ENCODE measurements at regions not wholly inside any gene's neighbourhood (a gene's known extent, or its start where the extent isn't known, plus 50 kb on each side); places are given as distances from the start of the nearest gene placed in this dataset.

- H3K27me3 ChIP-seq (ENCODE audit: control insufficient read depth, insufficient read depth, low read length) = no peaks in the 10 kb centered on the region
- no peaks in the 10 kb centered on the region for H3K4me1 ChIP-seq (ENCODE audit: control insufficient read depth, insufficient read depth, low read length)
- in situ Hi-C loops (cut with HindIII; ENCODE audit: low pct_unique_long_range_greater_than_20kb, low sequenced_read_pairs) (no loop called here), intact Hi-C loops (cut with micrococcal nuclease; ENCODE audit: unreplicated experiment) (no loop called here)
- no peaks in the 10 kb centered on the region for H3K36me3 ChIP-seq (ENCODE audit: control insufficient read depth, insufficient read depth, low read length)
- CTCF ChIA-PET = interaction anchor here (0.6 kb wide), 1 partner anchor 301 kb away, joined by 3 read pairs; no protein-coding TSS in a partner anchor
- DNase-seq (ENCODE audit: low read depth, low spot score) = no peak
- ATAC-seq = no peak
- no peaks in the 10 kb centered on the region for H3K9me3 ChIP-seq (ENCODE audit: control insufficient read depth, insufficient read depth, low read depth, low read length)
- no TSS peak for BruUV-seq (replicated peaks)
- TF ChIP-seq REST (IDR thresholded peaks at IDR 0.05; ENCODE audit: insufficient read depth in 1 of 2, low read depth in 2 of 2, low read length in 1 of 2) (no peak), TCF7L2 (IDR thresholded peaks at IDR 0.05; ENCODE audit: low read depth, low read length) (no peak)
- H3K4me3 ChIP-seq (ENCODE audit: low read depth in 2 of 2, low read length in 2 of 2) = no peak overlapping the region
- H3K27ac ChIP-seq (ENCODE audit: low read length) = no peak overlapping the region
- POLR2A ChIA-PET = no interaction called here
Measured at GRCh38 chr16:56068816-56069215, 122.5 kb upstream of the GNAO1 start.

GRCh38 chr16:56068314-56068713, 123.0 kb upstream of the GNAO1 start:
- TF ChIP-seq REST (IDR thresholded peaks at IDR 0.05; ENCODE audit: insufficient read depth in 1 of 2, low read depth in 2 of 2, low read length in 1 of 2) (no peak), SIN3A (IDR thresholded peaks at IDR 0.05; ENCODE audit: borderline replicate concordance, insufficient read depth, low read depth, low read length) (no peak), CTCF (IDR thresholded peaks at IDR 0.05) (no peak), TCF7L2 (IDR thresholded peaks at IDR 0.05; ENCODE audit: low read depth, low read length) (no peak), POLR2AphosphoS5 (IDR thresholded peaks at IDR 0.05; ENCODE audit: low read depth, low read length) (no peak)
- CTCF ChIA-PET = interaction anchor here (0.6 kb wide), 1 partner anchor 301 kb away, joined by 3 read pairs; no protein-coding TSS in a partner anchor
- Histone ChIP-seq H3K4me3 (ENCODE audit: low read depth in 2 of 2, low read length in 2 of 2) (no peak overlapping the region), H3K9me3 (ENCODE audit: control insufficient read depth, insufficient read depth, low read depth, low read length) (no peaks in the 10 kb centered on the region), H3K27me3 (ENCODE audit: control insufficient read depth, insufficient read depth, low read length) (no peaks in the 10 kb centered on the region), H3K4me1 (ENCODE audit: control insufficient read depth, insufficient read depth, low read length) (no peaks in the 10 kb centered on the region), H3K36me3 (ENCODE audit: control insufficient read depth, insufficient read depth, low read length) (no peaks in the 10 kb centered on the region), H3K27ac (ENCODE audit: low read length) (no peak overlapping the region)
- ATAC-seq (no peak), DNase-seq (ENCODE audit: low read depth, low spot score) (no peak)
- intact Hi-C loops (cut with micrococcal nuclease; ENCODE audit: unreplicated experiment) (no loop called here), in situ Hi-C loops (cut with HindIII; ENCODE audit: low pct_unique_long_range_greater_than_20kb, low sequenced_read_pairs) (no loop called here)
- BruUV-seq (replicated peaks) = no TSS peak
- POLR2A ChIA-PET = no interaction called here
